HepG2 (cell line): ENCODE measurements at regions not wholly inside any gene's neighbourhood (a gene's known extent, or its start where the extent isn't known, plus 50 kb on each side); places are given as distances from the start of the nearest gene placed in this dataset.

Source experiments
- CC2D1A ChIP-seq: sonication (generic); formaldehyde crosslinking; IDR thresholded peaks from 2 replicates; pipeline ENCODE4 v1.8.1; 2023; ENCODE audit warnings: mild to moderate bottlenecking, missing genetic modification reagents
- EP300 ChIP-seq, 3 experiments: sonication (generic) in 1 of 3; formaldehyde crosslinking in 1 of 3; IDR thresholded peaks; 2 replicates each; pipeline versions ENCODE4 v1.5.1 to v1.6.1; 2011 to 2020; ENCODE audit warnings: low read depth in 2 of 3, low read length in 2 of 3, borderline replicate concordance in 1 of 3, improper control_type of control experiment in 1 of 3, mild to moderate bottlenecking in 1 of 3, missing genetic modification reagents in 1 of 3, moderate library complexity in 1 of 3
- FOXA1 ChIP-seq, 2 experiments: fragments of 450-650 bp in 1 of 2; sonication (generic) in 1 of 2; formaldehyde crosslinking in 1 of 2; IDR thresholded peaks; 2 replicates each; pipeline versions ENCODE4 v1.4.0 to v1.6.1; 2016 to 2020; ENCODE audit warnings: missing genetic modification reagents in 1 of 2
- FOXM1 ChIP-seq: sonication (generic); formaldehyde crosslinking; IDR thresholded peaks from 2 replicates; pipeline ENCODE4 v1.5.0; 2020; ENCODE audit warnings: missing genetic modification reagents
- GATAD2A ChIP-seq: IDR thresholded peaks from 2 replicates; pipeline ENCODE4 v1.6.1; 2016
- HNF1B ChIP-seq: sonication (generic); formaldehyde crosslinking; IDR thresholded peaks from 2 replicates; pipeline ENCODE4 v1.5.1; 2020; ENCODE audit warnings: mild to moderate bottlenecking, moderate library complexity, missing genetic modification reagents
- NBN ChIP-seq: fragments of 450-650 bp; conservative IDR thresholded peaks from 2 replicates; pipeline ENCODE4 v1.6.1; 2017
- NFIC ChIP-seq: IDR thresholded peaks from 2 replicates; pipeline ENCODE4 v1.6.1; 2012; ENCODE audit warnings: mild to moderate bottlenecking, low read length, inconsistent platforms
- PITX1 ChIP-seq: sonication (generic); formaldehyde crosslinking; IDR thresholded peaks from 2 replicates; pipeline ENCODE4 v1.5.1; 2020; ENCODE audit warnings: mild to moderate bottlenecking, missing genetic modification reagents
- PPARG ChIP-seq: conservative IDR thresholded peaks from 2 replicates; pipeline ENCODE4 v1.6.1; 2016; ENCODE audit warnings: missing biosample characterization, missing genetic modification reagents
- RARA ChIP-seq: IDR thresholded peaks from 2 replicates; pipeline ENCODE4 v1.6.1; 2016; ENCODE audit warnings: missing genetic modification reagents, missing compliant biosample characterization
- REPIN1 ChIP-seq: sonication (generic); formaldehyde crosslinking; IDR thresholded peaks from 2 replicates; pipeline ENCODE4 v1.8.0; 2022; ENCODE audit warnings: missing genetic modification reagents, low read depth, mild to moderate bottlenecking, borderline replicate concordance
- SALL1 ChIP-seq: sonication (generic); formaldehyde crosslinking; IDR thresholded peaks from 2 replicates; pipeline ENCODE4 v1.8.0; 2022; ENCODE audit warnings: mild to moderate bottlenecking, missing genetic modification reagents
- TEF ChIP-seq: sonication (generic); formaldehyde crosslinking; IDR thresholded peaks from 2 replicates; pipeline ENCODE4 v1.5.0; 2020; ENCODE audit warnings: missing genetic modification reagents
- THRA ChIP-seq: sonication (generic); formaldehyde crosslinking; IDR thresholded peaks from 2 replicates; pipeline ENCODE4 v1.4.0; 2020; ENCODE audit warnings: missing genetic modification reagents, borderline replicate concordance
- UBTF ChIP-seq: sonication (generic); formaldehyde crosslinking; IDR thresholded peaks from 2 replicates; pipeline ENCODE4 v1.4.0; 2020; ENCODE audit warnings: mild to moderate bottlenecking, missing genetic modification reagents
- ZFP36L2 ChIP-seq: sonication (generic); formaldehyde crosslinking; IDR thresholded peaks from 2 replicates; pipeline ENCODE4 v1.4.0; 2020; ENCODE audit warnings: missing genetic modification reagents
- ZNF570 ChIP-seq: sonication (generic); formaldehyde crosslinking; IDR thresholded peaks from 2 replicates; pipeline ENCODE4 v1.4.0; 2020; ENCODE audit warnings: mild to moderate bottlenecking, missing genetic modification reagents, borderline replicate concordance
- ZNF577 ChIP-seq: sonication (generic); formaldehyde crosslinking; IDR thresholded peaks from 2 replicates; pipeline ENCODE4 v1.4.0; 2020; ENCODE audit warnings: mild to moderate bottlenecking, low read depth, missing genetic modification reagents, borderline replicate concordance
- ZNF770 ChIP-seq: sonication (generic); formaldehyde crosslinking; IDR thresholded peaks from 2 replicates; pipeline ENCODE4 v1.5.0; 2020; ENCODE audit warnings: mild to moderate bottlenecking, missing genetic modification reagents
- ZNF792 ChIP-seq: IDR thresholded peaks from 2 replicates; pipeline ENCODE4 v1.6.1; 2016

DNA sequence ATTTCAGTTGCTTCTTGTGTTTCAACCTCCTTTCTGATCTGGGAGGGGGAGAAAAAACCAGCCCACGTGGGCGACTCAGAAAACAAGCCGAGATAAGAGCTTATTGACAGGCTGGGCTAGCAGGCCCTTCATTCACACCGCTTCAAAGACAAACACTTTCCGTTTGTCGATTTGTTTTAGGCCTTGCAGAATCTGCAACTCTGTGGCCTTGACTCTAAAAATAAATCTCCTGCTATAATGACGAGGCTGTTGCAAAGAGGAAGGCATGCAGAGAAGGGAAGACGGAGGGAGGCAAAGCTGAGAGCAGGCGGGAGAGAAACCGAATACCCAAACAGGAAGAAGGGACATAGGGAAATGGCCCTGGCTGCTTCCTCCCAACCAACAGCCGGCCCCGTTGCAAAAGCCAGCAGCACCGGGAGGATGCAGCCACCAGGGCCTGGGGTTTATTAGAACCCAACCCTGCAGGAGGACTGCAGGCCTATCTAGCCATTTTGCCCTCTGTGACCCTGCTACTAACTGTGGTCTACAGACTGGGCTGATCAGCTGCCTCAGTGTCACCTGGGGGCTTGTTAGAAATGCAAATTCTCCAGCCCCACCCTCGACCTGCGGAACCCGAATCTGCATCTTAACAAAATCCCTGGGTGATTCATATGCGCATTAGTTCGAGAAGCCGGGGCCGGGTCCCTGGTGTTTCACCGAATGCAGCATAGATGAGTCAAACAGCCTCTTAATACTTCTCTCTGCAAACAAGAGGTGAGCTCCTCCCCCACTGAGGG lies 325.5 kb downstream of the BCOR start (continued):
- TF ChIP-seq CC2D1A (CRISPR knock-in tag): no peak
- TF ChIP-seq NBN: no peak
- no peak for TF ChIP-seq UBTF (CRISPR knock-in tag)
- TF ChIP-seq RARA (CRISPR knock-in tag): 0 out of 2 replicates have a peak, but pooled peaks have one; percentile 33
- 0 out of 2 replicates have a peak, but pooled peaks have one; percentile 30 for TF ChIP-seq NFIC
- no peak for TF ChIP-seq ZNF577 (CRISPR knock-in tag)
- TF ChIP-seq ZNF570 (CRISPR knock-in tag): no peak
- TF ChIP-seq REPIN1: no peak
- TF ChIP-seq HNF1B (CRISPR knock-in tag): peak; percentile 55; the same call in 1 of the 2 replicates
- no peak for TF ChIP-seq FOXM1 (CRISPR knock-in tag)
- TF ChIP-seq TEF: no peak
- no peak for TF ChIP-seq FOXA1 (IDR thresholded peaks at IDR 0.05)
- peak; percentile 83 for TF ChIP-seq FOXA1 (CRISPR knock-in tag; IDR thresholded peaks at IDR 0.05)
- no peak for TF ChIP-seq THRA
- 0 out of 2 replicates have a peak, but pooled peaks have one; percentile 24 for TF ChIP-seq SALL1 (CRISPR knock-in tag)
- no peak for TF ChIP-seq ZNF770 (CRISPR knock-in tag)
- peak; percentile 64; the same call in 1 of the 2 replicates for TF ChIP-seq GATAD2A
- peak in 1 of 2 experiments; percentile 59; a peak in 1 of 4 replicates for TF ChIP-seq EP300 (IDR thresholded peaks at IDR 0.05; ENCODE audit: low read depth in 2 of 2, low read length in 2 of 2)
- peak; percentile 19; the same call in 1 of the 2 replicates for TF ChIP-seq EP300 (CRISPR knock-in tag; IDR thresholded peaks at IDR 0.05; ENCODE audit: borderline replicate concordance)
- TF ChIP-seq PITX1 (CRISPR knock-in tag): peak; percentile 27; the same call in 1 of the 2 replicates
- no peak for TF ChIP-seq ZFP36L2 (CRISPR knock-in tag)
- no peak for TF ChIP-seq ZNF792
- 0 out of 2 replicates have a peak, but pooled peaks have one; percentile 16 for TF ChIP-seq PPARG (CRISPR knock-in tag)
